CD4-positive, alpha-beta T cell (primary cell): ENCODE measurements at regions not wholly inside any gene's neighbourhood (a gene's known extent, or its start where the extent isn't known, plus 50 kb on each side); places are given as distances from the start of the nearest gene placed in this dataset.

Experiments
- ATAC-seq: fragments of 200-7000 bp; cut with Tn5 transposase; one replicate; pipeline ENCODE4 v1.10.0; 2022; ENCODE audit warnings: mild to moderate bottlenecking; ENCODE audit not compliant: poor library complexity
- CTCF ChIA-PET: fragments of 350-600 bp; sonication (Branson Sonifier 250); formaldehyde crosslinking; loops from one replicate; lab custom pipeline; 2021; ENCODE audit warnings: antibody characterized with exemption, inconsistent platforms; lab: Charles Lee
- POLR2A ChIA-PET: fragments of 350-600 bp; sonication (Branson Sonifier 250); formaldehyde crosslinking; loops from one replicate; lab custom pipeline; 2021; ENCODE audit warnings: antibody characterized with exemption, inconsistent platforms; lab: Charles Lee
- DNase-seq, 14 experiments: peaks; one replicate each; pipeline ENCODE4 v3.0.0-alpha.2; 2013 to 2020; ENCODE audit warnings: mixed read lengths in 2 of 14
- H3K27ac ChIP-seq, 2 donors: one replicate each; pipeline versions ENCODE4 v1.5.1 to v1.7.0; 2013; ENCODE audit warnings: low read length in 2 of 2, low read depth in 1 of 2, mild to moderate bottlenecking in 1 of 2
- H3K27me3 ChIP-seq, 2 experiments: 1 replicate in 1 of 2; 2 replicates in 1 of 2; pipeline versions ENCODE4 v1.6.1 to v1.7.0; 2013; ENCODE audit warnings: low read length in 2 of 2, control low read depth in 1 of 2, mild to moderate bottlenecking in 1 of 2, moderate library complexity in 1 of 2; ENCODE audit not compliant: insufficient read depth in 2 of 2, control insufficient read depth in 1 of 2
- H3K36me3 ChIP-seq: one replicate; pipeline ENCODE4 v1.6.1; 2013; ENCODE audit warnings: low read length, control low read depth; ENCODE audit not compliant: insufficient read depth
- H3K4me1 ChIP-seq: one replicate; pipeline ENCODE4 v1.6.1; 2013; ENCODE audit warnings: low read length, control low read depth; ENCODE audit not compliant: insufficient read depth
- H3K4me3 ChIP-seq: one replicate; pipeline ENCODE4 v1.5.1; 2013; ENCODE audit warnings: mild to moderate bottlenecking, low read length, moderate library complexity
- H3K9me3 ChIP-seq, 2 experiments: 1 replicate in 1 of 2; 2 replicates in 1 of 2; pipeline versions ENCODE4 v1.6.1 to v1.7.0; 2013; ENCODE audit warnings: low read length in 2 of 2, mild to moderate bottlenecking in 2 of 2, control low read depth in 1 of 2, moderate library complexity in 1 of 2; ENCODE audit not compliant: control insufficient read depth in 1 of 2, insufficient read depth in 1 of 2
- H3K27ac Mint-ChIP-seq: one replicate; pipeline ENCODE4 v1.8.0; 2020; ENCODE audit warnings: mixed read lengths
- H3K27me3 Mint-ChIP-seq: one replicate; pipeline ENCODE4 v1.8.0; 2021; ENCODE audit warnings: mixed read lengths
- H3K36me3 Mint-ChIP-seq: one replicate; pipeline ENCODE4 v1.8.0; 2021; ENCODE audit warnings: low read depth, mixed read lengths
- H3K4me1 Mint-ChIP-seq: one replicate; pipeline ENCODE4 v1.8.0; 2021; ENCODE audit warnings: low read depth, mixed read lengths
- H3K4me3 Mint-ChIP-seq: one replicate; pipeline ENCODE4 v1.8.0; 2020; ENCODE audit warnings: mild to moderate bottlenecking, mixed read lengths
- H3K9me3 Mint-ChIP-seq: one replicate; pipeline ENCODE4 v1.8.0; 2020; ENCODE audit warnings: mixed read lengths
- intact Hi-C, 2 experiments: fragments of 100-400 bp; cut with DNase I in 1 of 2; cut with micrococcal nuclease in 1 of 2; formaldehyde crosslinking; loops; one replicate each; pipeline versions ENCODE4 v1.15.1 to v1.9.0; 2023 to 2025; cut with DNase I, micrococcal nuclease
- TF ChIP-seq, protein P1 (sequence below): fragments of 200-600 bp; IDR thresholded peaks from one replicate; pipeline ENCODE4 v1.8.0; 2022; ENCODE audit warnings: antibody characterized with exemption, mild to moderate bottlenecking

GRCh38 chr3:101944308-101944707, 95.0 kb downstream of the NFKBIZ start:
- H3K36me3 ChIP-seq = no peaks in the 10 kb centered on the region
- peaks cover 24% of the 10 kb centered on the region for H3K4me1 Mint-ChIP-seq
- H3K9me3 Mint-ChIP-seq = no peaks in the 10 kb centered on the region
- DNase-seq = no peak
- ChIA-PET POLR2A (no interaction called here), CTCF (interaction anchor here (0.6 kb wide), 1 partner anchor 391 kb away, joined by 3 read pairs; no protein-coding TSS in a partner anchor)
- ATAC-seq = no peak
- no peaks in the 10 kb centered on the region for H3K9me3 ChIP-seq
- no peaks in the 10 kb centered on the region for H3K36me3 Mint-ChIP-seq
- no peak overlapping the region for H3K4me3 Mint-ChIP-seq
- H3K4me1 ChIP-seq = peaks cover 10% of the 10 kb centered on the region
- H3K27ac Mint-ChIP-seq = no peak overlapping the region
- no peak overlapping the region for H3K27ac ChIP-seq
- intact Hi-C loops = no loop called here
- no peaks in the 10 kb centered on the region for H3K27me3 Mint-ChIP-seq
- H3K4me3 ChIP-seq = no peak overlapping the region
- TF ChIP-seq, protein P1, sequence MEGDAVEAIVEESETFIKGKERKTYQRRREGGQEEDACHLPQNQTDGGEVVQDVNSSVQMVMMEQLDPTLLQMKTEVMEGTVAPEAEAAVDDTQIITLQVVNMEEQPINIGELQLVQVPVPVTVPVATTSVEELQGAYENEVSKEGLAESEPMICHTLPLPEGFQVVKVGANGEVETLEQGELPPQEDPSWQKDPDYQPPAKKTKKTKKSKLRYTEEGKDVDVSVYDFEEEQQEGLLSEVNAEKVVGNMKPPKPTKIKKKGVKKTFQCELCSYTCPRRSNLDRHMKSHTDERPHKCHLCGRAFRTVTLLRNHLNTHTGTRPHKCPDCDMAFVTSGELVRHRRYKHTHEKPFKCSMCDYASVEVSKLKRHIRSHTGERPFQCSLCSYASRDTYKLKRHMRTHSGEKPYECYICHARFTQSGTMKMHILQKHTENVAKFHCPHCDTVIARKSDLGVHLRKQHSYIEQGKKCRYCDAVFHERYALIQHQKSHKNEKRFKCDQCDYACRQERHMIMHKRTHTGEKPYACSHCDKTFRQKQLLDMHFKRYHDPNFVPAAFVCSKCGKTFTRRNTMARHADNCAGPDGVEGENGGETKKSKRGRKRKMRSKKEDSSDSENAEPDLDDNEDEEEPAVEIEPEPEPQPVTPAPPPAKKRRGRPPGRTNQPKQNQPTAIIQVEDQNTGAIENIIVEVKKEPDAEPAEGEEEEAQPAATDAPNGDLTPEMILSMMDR = no peak
- no peaks in the 10 kb centered on the region for H3K27me3 ChIP-seq

GRCh38 chr3:101945980-101946379, 96.7 kb downstream of the NFKBIZ start:
- H3K36me3 ChIP-seq = no peaks in the 10 kb centered on the region
- Mint-ChIP-seq H3K27ac (no peak overlapping the region), H3K36me3 (no peaks in the 10 kb centered on the region), H3K27me3 (no peaks in the 10 kb centered on the region), H3K4me1 (peaks cover 24% of the 10 kb centered on the region), H3K9me3 (no peaks in the 10 kb centered on the region), H3K4me3 (no peak overlapping the region)
- ATAC-seq (no peak), DNase-seq (no peak)
- ChIA-PET CTCF (interaction anchor here (1.7 kb wide), 1 partner anchor 15 kb away, joined by 4 read pairs; no protein-coding TSS in a partner anchor), POLR2A (no interaction called here)
- H3K4me3 ChIP-seq = no peak overlapping the region
- intact Hi-C loops = no loop called here
- peaks cover 5% of the 10 kb centered on the region for H3K4me1 ChIP-seq
- H3K27ac ChIP-seq = no peak overlapping the region
- TF ChIP-seq, protein P1 = no peak
- H3K27me3 ChIP-seq = no peaks in the 10 kb centered on the region
- H3K9me3 ChIP-seq = no peaks in the 10 kb centered on the region

GRCh38 chr3:101946906-101947305, 97.6 kb downstream of the NFKBIZ start:
- H3K4me1 ChIP-seq = peaks cover 5% of the 10 kb centered on the region
- no peak overlapping the region for H3K4me3 Mint-ChIP-seq
- no peaks in the 10 kb centered on the region for H3K9me3 ChIP-seq
- CTCF ChIA-PET = no interaction called here
- TF ChIP-seq, protein P1 = no peak
- H3K36me3 ChIP-seq = no peaks in the 10 kb centered on the region
- intact Hi-C loops = no loop called here
- H3K4me1 Mint-ChIP-seq = peaks cover 24% of the 10 kb centered on the region
- no peak overlapping the region for H3K4me3 ChIP-seq
- no peaks in the 10 kb centered on the region for H3K27me3 ChIP-seq
- POLR2A ChIA-PET = no interaction called here
- no peaks in the 10 kb centered on the region for H3K27me3 Mint-ChIP-seq
- ATAC-seq (no peak), DNase-seq (no peak)
- H3K27ac ChIP-seq = no peak overlapping the region
- H3K27ac Mint-ChIP-seq = no peak overlapping the region
- no peaks in the 10 kb centered on the region for H3K36me3 Mint-ChIP-seq
- H3K9me3 Mint-ChIP-seq = no peaks in the 10 kb centered on the region
